Superior temporal gyrus (tissue), 1 donor: ENCODE measurements at regions not wholly inside any gene's neighbourhood (a gene's known extent, or its start where the extent isn't known, plus 50 kb on each side); places are given as distances from the start of the nearest gene placed in this dataset.
"Not testable (repeated sequence)": the region's sequence is repeated elsewhere in the genome, so short reads cannot be mapped to it uniquely, and the experiment has no call there.

ENCODE experiments used
- DNase-seq: peaks from one replicate; pipeline ENCODE4 v3.0.0-alpha.2; 2016; ENCODE audit errors: extremely low spot score

DNA sequence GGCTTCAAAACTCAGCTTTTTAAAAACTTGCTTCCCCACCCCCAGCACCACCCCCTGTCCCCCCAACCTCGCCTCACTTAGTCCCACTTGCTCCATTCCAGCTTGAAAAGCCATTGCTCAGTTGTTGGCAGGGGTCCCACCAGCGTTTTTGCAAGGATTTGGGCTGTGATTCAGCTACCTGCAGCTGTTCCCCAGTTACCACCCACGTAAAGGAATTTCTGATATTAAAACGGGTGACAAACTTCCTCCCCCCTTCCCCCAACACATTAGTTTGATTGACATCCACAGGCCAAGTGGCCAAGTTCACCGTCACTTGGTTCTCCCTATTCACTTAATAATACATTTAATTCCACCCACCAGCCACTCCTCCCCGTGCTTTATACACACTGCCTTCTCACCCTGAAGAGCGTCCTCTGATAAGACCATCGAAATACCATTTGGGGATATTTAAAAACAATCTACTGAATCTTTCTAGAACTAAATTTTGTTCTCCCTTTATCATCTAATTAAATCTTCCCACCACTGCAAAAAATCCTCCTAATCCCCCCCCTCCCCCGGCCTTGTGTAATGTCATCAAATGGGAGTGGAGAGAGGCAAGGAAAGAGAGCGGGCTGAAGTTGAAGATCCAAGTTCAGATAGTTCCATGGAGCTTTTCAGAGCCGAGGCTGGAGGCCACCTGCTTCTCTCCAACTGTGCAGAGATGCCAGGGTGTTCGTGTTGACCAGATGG, 55.1 kb downstream of the SOX9 start:
- no peak for DNase-seq

DNA sequence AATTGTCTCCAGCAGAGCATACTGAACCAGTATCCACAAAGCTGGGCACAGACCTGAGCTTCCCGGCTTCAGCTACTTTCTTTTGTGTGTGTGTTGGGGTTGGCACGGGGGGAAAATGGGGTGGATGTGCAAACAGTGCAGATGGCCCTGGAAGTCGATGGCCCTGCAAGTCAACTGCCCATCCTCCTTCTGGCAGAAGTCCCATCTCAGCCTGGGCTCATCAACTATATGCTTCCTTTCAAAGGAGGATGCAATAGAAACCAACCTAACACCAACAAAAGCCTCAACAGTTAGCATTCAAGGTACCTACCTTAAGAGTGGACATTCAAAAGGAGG, 55.7 kb downstream of the SOX9 start:
- no peak for DNase-seq

DNA sequence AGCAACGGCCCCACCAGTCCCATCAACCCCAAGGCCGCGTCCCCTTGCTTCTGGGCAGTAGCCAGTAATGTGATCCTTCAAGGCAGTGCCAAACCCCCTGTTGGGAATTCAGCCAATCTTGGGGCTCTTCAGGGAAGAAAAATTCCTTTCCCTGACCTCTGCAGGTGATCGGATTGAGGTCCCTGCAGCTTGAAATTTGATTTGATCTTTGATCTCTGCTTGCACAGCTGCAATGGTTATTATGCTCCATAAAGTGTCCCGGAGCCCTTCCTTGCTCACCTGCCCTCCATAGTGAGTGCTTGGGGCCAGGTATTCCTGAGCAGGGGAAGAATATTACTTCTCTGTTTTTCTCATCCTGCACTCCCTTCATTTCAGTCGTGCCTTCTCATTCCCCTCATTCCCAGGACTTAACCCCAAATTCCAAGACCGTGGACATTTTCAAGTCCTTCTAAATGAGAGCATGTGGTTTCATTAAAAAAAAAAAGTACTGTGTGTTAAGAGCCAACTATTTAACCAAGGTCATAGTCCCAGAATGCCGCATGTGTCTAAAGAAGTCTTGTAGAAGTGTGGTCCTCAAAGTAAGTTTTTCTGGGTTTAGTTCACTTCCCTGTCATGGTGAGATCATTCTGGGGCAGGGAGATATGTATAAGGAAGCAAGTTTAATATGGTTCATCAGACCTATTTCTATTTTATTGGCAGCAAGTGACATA, 56.3 kb downstream of the SOX9 start:
- DNase-seq, result no peak

DNA sequence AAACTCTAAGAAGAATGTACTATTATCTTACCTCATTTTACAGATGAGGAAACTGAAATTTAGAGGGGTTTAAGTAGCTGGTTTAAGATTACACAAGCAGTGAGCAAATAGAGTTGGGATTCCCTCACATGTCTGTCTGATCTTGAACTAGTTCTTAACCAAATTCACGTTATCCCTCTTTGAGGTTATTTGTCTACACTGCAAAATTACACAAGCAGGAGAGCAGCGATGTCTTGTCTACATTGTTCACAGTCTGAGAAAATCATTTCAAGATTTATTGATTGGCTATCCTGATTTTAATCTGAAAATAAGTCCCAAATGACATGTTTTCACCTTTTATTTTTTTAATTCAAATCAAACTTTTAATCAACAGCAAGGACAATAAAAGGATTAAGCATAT, 56.9 kb downstream of the SOX9 start:
- DNase-seq, result no peak

DNA sequence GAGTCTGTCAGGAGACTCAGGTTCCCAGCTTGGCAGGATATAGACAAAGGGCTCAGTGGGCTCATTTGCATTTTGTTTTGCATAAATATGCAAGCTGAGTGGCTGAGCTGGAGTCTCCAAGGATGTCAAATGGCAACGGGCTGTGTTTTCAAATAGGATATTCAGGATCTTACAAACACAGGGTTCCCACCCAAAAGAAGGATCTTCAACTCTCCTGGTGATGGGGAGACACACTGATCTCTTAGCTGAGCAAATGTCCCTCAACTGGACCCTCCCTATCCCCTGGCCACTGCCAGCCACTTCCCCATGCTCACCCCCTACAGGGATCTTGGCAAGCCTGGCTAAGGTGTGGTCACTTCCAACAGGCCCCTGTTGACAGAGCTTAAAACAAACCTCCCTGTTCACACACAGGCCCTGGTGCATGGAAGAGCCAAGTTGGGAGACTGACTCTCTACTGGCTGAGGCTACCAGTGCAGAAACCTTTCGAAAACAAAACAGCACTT, 61.6 kb downstream of the SOX9 start:
- no peak for DNase-seq

DNA sequence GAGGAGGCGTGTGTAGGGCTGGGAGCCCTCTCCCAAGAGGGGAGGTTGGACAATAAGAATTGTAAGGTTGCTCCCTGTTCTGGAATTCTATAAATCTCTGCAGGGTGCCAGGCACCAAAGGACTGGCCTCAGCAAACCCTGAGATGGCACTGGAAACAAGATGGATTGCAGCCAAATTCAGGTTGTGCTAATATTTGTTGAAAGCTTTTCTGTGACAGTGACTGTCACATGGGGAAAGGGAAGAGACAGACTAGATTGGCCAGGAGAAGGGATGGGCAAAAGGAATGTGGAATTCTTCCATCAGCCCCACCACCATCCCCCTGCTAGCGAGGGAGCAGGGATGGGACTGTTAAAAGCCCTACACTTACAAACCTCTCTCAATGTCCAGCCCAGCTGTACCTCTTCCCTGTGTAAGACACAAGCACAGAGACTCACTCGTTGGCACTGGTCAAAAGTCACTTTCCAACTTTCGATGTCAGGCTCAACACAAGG, 62.4 kb downstream of the SOX9 start:
- DNase-seq, result no peak

DNA sequence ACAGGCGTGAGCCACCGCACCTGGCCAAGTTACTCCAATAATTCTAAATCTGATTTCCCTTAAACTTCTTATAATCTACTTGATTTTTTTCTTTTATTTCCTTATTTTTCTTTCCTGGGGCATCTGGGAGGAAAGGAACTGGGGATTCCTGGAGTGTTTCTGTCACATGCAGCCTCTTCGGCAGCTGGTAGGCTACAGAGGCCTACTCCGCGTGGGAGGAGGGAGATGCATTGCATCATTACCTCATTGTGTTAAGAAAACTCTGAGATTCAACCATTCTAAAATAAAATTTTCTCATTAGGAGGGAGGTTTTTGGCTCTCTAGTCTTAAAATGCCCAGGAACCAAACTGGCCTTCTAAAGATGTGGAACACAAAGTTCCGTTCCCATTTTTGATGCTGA, 64.0 kb downstream of the SOX9 start:
- DNase-seq, result no peak

DNA sequence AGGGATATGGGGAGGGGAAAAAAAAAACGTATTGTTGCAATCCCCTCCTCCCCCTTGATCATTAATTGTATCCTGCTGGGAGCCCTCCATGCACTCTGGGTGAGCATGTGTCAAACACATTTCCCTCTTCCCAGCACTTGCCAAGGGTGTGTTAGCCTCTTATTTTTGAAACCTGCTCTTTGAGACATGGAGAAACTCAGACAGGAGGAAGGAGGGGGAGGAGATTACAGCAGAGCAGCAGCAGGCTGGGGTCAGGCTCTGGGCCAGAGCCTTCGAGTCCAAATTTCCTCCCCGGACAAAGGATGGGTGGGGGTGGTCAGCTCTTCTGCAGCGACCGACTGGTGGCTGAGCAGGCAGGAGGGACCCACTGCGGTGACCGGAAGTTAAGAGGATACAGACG, 64.7 kb downstream of the SOX9 start:
- no peak for DNase-seq

DNA sequence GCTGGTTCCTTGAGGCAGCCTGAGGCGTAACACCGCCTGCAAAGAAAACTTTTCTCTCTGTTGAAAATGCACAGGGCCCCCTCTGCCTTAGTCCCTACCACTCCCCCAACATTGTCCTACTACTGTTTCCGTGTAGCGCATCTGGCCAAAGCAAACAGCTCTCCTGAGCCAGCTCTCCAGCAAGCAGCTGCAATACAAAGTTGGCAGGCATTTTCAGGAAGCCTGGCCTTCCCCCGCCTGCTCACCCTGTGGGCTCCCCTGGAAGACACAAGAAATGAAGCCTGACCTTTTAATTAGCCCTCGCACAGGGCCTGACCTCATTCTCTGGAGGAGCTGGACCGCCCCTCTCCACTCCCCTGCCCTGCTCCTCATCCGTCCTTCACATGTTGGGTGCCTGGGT, 66.7 kb downstream of the SOX9 start:
- DNase-seq, result no peak

DNA sequence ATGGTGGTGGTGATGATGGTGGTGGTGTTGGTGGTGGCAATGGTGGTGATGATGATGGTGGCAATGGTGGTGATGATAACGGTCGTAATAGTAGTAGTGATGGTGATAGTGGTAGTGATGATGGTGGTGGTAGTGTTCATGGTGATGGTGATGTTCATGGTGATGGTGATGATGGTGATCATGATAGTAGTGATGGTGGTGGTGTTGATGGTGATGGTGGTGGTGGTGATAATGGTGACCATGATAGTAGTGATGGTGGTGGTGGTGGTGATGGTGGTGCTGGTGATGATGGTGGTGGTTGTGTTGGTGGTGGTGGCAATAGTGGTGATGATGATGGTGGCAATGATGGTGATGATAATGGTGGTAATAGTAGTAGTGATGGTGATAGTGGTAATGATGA, 68.0 kb downstream of the SOX9 start:
- no peak for DNase-seq

DNA sequence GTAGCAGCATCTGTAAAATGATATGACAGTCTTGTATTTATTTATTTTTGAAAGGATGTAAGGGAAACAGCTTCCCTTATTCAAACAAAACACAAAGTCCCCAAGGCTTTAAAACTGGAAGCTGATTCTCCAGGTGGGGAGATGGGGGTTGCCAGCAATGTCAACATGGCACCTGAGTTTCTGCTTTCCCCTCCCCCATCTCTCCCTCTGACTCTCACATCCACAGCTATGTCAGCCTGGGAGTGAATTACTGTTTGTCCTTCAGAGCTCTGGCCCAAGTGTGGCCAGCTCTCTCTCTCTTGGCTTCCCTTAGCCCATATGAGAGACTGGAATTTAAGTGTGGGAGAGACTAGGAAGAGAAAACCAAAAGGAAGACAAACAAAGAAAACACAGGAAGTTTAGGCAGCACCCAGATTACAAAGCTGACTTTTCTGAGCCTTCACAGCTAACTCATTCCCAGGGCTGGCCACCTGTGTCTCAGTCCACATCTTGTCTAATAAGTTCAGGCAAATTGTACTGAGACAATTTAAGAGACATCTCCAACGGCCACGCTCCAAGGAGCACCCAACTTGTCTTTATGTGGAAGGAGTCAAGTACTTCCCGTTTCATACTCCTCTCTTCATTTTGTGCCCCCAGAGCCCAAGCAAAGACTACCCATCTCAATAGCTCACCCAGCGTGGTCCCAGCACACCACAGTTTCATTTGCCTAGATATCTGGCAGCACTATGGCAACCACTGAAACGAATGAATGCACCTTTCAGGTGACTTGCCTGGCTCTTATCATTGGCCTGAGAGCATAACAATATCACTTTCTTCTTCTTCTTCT, 69.2 kb downstream of the SOX9 start:
- DNase-seq, result no peak

DNA sequence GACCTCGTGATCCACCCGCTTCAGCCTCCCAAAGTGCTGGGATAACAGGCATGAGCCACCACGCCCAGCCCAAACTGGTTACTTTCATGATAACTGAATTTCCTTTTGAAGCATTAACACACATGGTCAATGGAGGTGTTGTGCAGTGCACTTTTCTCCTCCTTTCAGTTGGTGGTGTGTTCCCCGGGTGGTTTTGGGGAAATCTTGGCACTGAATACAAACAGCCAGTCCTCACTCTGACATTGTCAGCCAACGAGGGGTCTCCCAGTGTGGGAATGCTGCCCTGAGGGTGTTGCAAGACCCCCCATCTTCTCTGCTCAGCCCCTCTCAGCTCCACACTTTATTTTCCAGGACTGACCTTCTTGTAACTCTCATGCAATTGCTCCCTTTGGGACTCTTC, 70.5 kb downstream of the SOX9 start:
- DNase-seq, result no peak

DNA sequence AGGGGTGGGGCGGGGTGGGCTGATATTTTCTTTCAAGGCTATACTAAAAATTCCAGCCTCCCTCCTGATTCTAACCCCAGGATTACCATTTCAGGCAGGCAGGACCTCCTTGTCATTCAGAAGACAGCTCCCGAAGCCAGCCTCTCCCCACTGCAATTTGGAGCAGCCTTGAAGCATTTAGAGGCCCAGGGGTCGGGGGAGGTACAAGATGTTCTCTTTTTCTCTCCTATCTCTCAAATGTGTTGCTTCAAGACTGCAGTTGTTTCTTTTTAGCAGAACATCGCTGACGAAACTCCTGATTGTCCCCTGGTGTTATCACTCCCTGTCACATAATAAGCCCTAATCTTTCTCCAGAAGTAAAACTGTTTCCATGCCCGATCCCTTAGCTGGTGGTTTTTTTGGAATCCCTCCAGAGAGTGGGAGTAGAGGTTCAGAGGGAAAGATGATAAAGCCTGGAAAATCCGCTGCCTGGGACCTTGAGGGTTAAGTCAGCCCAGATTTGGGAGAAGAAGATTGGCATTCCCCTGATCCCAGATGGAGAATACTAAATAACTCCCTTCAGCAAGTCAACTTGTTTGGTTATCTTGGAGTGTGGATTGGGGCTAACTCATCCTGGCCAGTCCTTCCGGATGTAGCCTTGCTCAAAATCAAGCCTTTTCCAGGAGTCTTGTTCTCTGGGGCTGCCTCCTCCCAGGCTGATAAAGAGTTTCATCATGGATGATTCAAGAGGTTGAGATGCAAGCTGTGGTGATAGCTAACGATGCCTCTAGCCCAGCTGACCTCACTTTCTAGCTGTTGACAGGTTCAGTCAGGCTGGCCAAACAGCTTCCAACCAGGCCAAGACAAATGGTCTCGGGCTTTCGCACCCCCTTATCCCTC, 71.3 kb downstream of the SOX9 start:
- no peak for DNase-seq

DNA sequence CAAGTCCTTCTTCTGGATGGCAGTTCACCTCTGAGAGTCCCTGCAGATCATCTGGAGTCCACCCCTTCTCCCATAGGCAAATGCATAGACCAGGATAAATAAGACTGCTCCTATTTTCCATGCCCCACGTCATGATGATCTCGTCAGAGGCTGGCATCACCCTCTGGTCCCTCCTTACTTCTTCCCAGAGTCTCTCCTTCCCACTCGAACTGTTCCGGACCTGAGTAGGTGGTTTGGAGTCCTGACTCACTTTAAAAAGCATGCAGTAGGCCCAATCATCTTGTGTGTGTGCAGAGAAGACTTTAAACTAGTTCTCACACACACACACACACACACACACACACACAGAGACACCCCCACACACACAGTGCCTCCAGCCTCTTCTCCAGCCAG, 72.0 kb downstream of the SOX9 start:
- no peak for DNase-seq

DNA sequence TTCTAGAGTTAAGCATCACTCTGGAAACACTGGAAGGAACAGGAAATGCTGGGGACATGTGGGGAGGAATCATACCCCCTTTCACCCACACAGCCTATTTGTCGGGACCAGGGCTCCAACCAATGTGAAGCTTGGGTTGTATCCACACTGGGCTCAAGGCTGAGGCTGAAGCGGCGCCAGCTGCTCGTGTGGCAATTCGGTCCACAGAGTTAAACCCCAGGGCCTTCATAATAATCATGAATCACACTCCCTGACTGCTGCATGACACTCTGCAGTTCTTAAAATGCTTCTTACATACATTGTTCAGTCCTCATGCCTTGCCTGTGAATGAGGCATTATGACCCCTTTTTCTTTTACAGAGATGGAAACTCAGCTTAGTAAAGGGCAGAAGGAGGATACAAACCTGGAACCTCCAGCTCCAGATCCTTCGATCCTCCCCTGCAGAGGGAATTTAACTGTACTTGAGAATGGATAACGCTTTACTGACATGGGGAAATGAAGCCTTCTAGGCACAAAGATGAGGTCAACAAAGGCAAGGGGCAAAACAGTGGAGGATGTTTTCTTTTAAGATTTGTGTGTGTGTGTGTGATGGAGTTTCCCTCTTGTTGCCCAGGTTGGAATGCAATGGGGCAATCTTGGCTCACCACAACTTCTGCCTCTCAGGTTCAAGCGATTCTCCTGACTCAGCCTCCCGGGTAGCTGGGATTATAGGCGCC, 72.7 kb downstream of the SOX9 start:
- DNase-seq, result no peak

DNA sequence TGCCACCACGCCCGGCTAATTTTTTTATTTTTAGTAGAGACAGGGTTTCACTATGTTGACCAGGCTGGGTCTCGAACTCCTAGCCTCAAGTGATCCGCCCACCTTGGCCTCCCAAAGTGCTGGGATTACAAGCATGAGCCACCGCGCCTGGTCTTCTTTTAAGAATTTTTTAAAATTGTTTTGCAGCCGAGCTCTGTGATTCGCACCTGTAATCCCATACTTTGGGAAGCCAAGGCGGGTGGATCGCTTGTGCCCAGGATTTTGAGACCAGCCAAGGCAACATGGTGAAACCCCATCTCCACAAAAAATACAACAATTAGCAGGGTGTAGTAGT, 73.3 kb downstream of the SOX9 start:
- DNase-seq, result not testable (repeated sequence)

DNA sequence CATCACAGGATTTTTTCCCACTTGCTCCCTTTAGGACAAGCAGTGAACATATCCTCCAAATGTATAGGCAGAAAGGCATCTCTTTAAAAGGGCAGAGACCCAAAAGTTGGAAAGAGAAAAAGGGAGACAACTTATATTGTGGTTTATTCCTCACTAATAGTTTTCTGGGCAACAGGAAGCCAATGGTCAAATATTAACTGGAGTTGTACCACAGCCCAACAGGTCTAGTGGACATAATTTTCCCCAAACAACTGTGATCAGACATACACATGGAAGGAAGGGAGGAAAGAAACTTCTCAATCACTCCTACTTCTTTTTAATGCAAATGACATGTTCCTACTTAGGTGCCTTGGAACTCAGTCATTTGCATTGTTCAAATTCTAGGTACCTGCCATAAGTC, 78.4 kb downstream of the SOX9 start:
- no peak for DNase-seq

DNA sequence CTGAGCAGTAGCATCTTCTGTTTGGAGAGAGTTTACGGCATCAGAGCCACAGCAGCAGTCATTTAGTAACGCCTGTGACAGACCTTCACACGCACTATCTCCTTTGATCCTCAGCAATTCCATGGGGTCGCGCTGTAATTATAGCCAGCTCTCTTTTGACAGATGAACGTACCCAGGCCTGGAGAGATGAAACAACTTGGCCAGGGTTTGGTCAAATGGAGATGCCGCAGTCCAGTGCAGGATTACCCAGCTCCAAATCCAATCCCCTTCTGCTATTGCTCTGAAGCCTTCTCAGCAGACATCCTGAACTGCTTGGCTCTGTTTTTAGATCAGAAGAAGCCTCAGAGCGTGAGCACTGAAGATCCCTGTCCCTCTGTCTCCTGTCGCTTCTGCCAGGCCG, 83.9 kb downstream of the SOX9 start:
- no peak for DNase-seq

DNA sequence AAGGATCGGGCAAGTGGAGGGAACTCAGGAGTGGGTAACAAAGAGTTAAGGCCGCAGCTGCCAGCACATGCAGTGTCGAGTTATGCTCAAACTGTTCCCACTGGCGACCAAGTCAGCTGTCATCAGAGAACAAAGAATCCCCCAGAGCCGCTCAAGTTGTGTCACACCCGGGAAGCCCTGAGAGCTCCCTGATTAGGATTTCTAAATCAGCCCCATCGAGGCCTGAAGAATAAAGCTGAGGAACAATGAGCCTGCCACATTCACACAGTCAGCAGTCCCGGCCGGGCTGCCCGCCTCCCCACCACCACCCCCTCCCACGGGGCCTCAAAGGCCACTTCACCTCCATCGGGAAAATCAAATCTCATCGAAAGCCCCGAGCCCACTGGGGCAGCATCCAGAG, 84.5 kb downstream of the SOX9 start:
- DNase-seq, result peak; percentile 38

DNA sequence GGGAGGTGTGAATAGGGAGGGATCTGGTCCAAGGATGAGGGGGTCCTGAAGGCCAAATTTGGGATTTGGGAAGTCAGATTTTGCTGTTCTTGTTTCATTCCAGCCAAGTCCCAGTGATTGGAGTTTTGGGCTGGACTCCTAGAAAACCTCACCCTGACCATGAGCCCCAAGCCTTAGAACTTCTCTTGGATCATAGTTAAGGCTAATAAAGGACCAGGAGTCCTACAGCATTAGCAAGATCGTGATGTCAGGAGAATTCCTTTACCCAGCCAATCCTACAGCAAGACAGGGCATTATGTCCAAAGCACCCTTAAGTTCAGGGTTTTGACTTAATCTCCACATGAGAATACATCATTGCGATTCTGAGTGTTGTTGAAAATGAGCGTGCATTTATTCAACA, 85.0 kb downstream of the SOX9 start:
- DNase-seq, result no peak

DNA sequence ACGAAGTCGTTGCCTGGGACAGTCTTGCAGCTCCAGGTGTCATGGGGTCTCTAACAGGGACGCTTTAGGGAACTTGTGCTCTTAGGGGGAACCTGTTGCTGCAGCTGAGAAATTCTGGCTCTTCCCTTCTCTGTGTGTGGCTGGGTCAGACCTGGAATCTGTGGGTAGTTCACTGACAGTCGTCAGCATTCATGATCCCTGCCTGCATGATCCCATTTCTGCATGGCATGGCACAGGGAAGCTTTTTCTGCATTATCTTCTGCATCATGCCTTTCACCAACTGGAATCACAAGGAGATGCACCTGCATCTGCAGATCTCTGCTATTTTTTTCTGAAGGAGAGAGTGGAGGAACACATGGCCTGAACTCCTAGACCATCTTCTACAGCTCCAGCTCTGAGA, 85.6 kb downstream of the SOX9 start:
- DNase-seq, result no peak
